IMR-90 (cell line): ENCODE measurements at regions not wholly inside any gene's neighbourhood (a gene's known extent, or its start where the extent isn't known, plus 50 kb on each side); places are given as distances from the start of the nearest gene placed in this dataset.

Source experiments
- ATAC-seq: fragments of 200-7000 bp; cut with Tn5 transposase; 2 replicates; pipeline ENCODE4 v1.9.1; 2020; ENCODE audit warnings: low read depth, mild to moderate bottlenecking, moderate library complexity
- BruUV-seq: library from RNA; stranded (reverse); fragments of 400-500 nt; replicated peaks from 2 replicates; lab custom pipeline; 2021; lab: Mats Ljungman, UMichigan
- CTCF ChIA-PET: fragments of 300-600 bp; formaldehyde crosslinking; extraction: SDS; loops from one replicate; lab custom pipeline; 2021; ENCODE audit warnings: antibody characterized with exemption; lab: Yijun Ruan, JAX
- POLR2A ChIA-PET: fragments of 300-600 bp; sonication (Branson Sonifier 250); formaldehyde crosslinking; loops from one replicate; lab custom pipeline; 2022; ENCODE audit warnings: antibody characterized with exemption; ENCODE audit not compliant: unreplicated experiment; lab: Charles Lee
- DNase-seq: peaks from one replicate; pipeline ENCODE4 v3.0.0; 2013
- H2AFZ ChIP-seq: replicated peaks from 2 replicates; pipeline ENCODE3; 2013; ENCODE audit warnings: low read length, mild to moderate bottlenecking; ENCODE audit not compliant: poor library complexity
- H2AK5ac ChIP-seq: 2 replicates; pipeline ENCODE4 v1.6.1; 2013; ENCODE audit warnings: low read depth, low read length, inconsistent platforms
- H2AK9ac ChIP-seq: replicated peaks from 2 replicates; pipeline ENCODE3; 2013; ENCODE audit warnings: mild to moderate bottlenecking, low read depth, low read length, moderate library complexity; ENCODE audit not compliant: poor library complexity
- H2BK120ac ChIP-seq: 2 replicates; pipeline ENCODE4 v1.6.1; 2013; ENCODE audit warnings: low read depth, low read length, inconsistent platforms
- H2BK15ac ChIP-seq: 3 replicates; pipeline ENCODE4 v1.6.1; 2013; ENCODE audit warnings: low read depth, low read length, inconsistent platforms
- H2BK20ac ChIP-seq: 2 replicates; pipeline ENCODE4 v1.6.1; 2013; ENCODE audit warnings: low read depth, mild to moderate bottlenecking, inconsistent platforms, low read length, moderate library complexity
- H2BK5ac ChIP-seq: 2 replicates; pipeline ENCODE4 v1.6.1; 2013; ENCODE audit warnings: mild to moderate bottlenecking, low read depth, low read length, inconsistent platforms; ENCODE audit not compliant: poor library complexity, severe bottlenecking
- H3K14ac ChIP-seq: replicated peaks from 2 replicates; pipeline ENCODE4 v1.6.1; 2013; ENCODE audit warnings: low read depth, low read length, inconsistent platforms
- H3K18ac ChIP-seq: 2 replicates; pipeline ENCODE4 v1.6.1; 2013; ENCODE audit warnings: low read depth, low read length, control low read depth
- H3K23ac ChIP-seq: 2 replicates; pipeline ENCODE4 v1.6.1; 2013; ENCODE audit warnings: low read depth, low read length, inconsistent platforms
- H3K27ac ChIP-seq: 2 replicates; pipeline ENCODE4 v1.5.1; 2013; ENCODE audit warnings: mild to moderate bottlenecking, control low read depth, low read length; ENCODE audit not compliant: insufficient read depth
- H3K27me3 ChIP-seq: 2 replicates; pipeline ENCODE4 v1.6.1; 2013; ENCODE audit warnings: low read length; ENCODE audit not compliant: control insufficient read depth, insufficient read depth
- H3K36me3 ChIP-seq: 2 replicates; pipeline ENCODE4 v1.6.1; 2013; ENCODE audit warnings: low read length, mixed read lengths; ENCODE audit not compliant: control insufficient read depth, insufficient read depth
- H3K4ac ChIP-seq: 2 replicates; pipeline ENCODE4 v1.6.1; 2013; ENCODE audit warnings: low read depth, low read length, inconsistent platforms
- H3K4me1 ChIP-seq: 2 replicates; pipeline ENCODE4 v1.6.1; 2013; ENCODE audit warnings: low read length, mixed read lengths; ENCODE audit not compliant: control insufficient read depth, insufficient read depth
- H3K4me2 ChIP-seq: 2 replicates; pipeline ENCODE4 v1.6.1; 2013; ENCODE audit warnings: low read depth, mild to moderate bottlenecking, control low read depth, low read length, moderate library complexity
- H3K4me3 ChIP-seq: 2 replicates; pipeline ENCODE4 v1.5.1; 2013; ENCODE audit warnings: low read depth, mild to moderate bottlenecking, control low read depth, low read length, moderate library complexity; ENCODE audit not compliant: insufficient read depth
- H3K56ac ChIP-seq: 2 replicates; pipeline ENCODE4 v1.6.1; 2013; ENCODE audit warnings: low read length, inconsistent platforms; ENCODE audit not compliant: insufficient read depth; ENCODE audit errors: extremely low read depth
- H3K79me1 ChIP-seq, 2 experiments: 2 replicates each; pipeline ENCODE4 v1.6.1; 2013; ENCODE audit warnings: low read length in 2 of 2, inconsistent platforms in 1 of 2, low read depth in 1 of 2
- H3K9ac ChIP-seq: 2 replicates; pipeline ENCODE4 v1.6.1; 2013; ENCODE audit warnings: low read depth, low read length, control low read depth
- H3K9me1 ChIP-seq: 2 replicates; pipeline ENCODE4 v1.6.1; 2013; ENCODE audit warnings: low read length, inconsistent platforms; ENCODE audit not compliant: insufficient read depth
- H3K9me3 ChIP-seq: 2 replicates; pipeline ENCODE4 v1.6.1; 2013; ENCODE audit warnings: low read length; ENCODE audit not compliant: control insufficient read depth, insufficient read depth
- H4K20me1 ChIP-seq: 2 replicates; pipeline ENCODE4 v1.6.1; 2013; ENCODE audit warnings: low read length, inconsistent platforms; ENCODE audit not compliant: insufficient read depth
- H4K5ac ChIP-seq: 2 replicates; pipeline ENCODE4 v1.6.1; 2013; ENCODE audit warnings: mild to moderate bottlenecking, low read depth, low read length, control low read depth
- H4K8ac ChIP-seq, 2 experiments: 2 replicates each; pipeline ENCODE4 v1.6.1; 2013; ENCODE audit warnings: low read depth in 2 of 2, low read length in 2 of 2, control low read depth in 1 of 2, inconsistent platforms in 1 of 2
- H4K91ac ChIP-seq: 2 replicates; pipeline ENCODE4 v1.6.1; 2013; ENCODE audit warnings: low read depth, low read length, inconsistent platforms; ENCODE audit not compliant: insufficient read depth
- CEBPB ChIP-seq: IDR thresholded peaks from 2 replicates; pipeline ENCODE4 v1.6.1; 2012; ENCODE audit warnings: low read depth, low read length, improper control_type of control experiment
- MAFK ChIP-seq: IDR thresholded peaks from 2 replicates; pipeline ENCODE4 v1.6.1; 2012; ENCODE audit warnings: low read depth, low read length, improper control_type of control experiment
- MXI1 ChIP-seq: IDR thresholded peaks from 2 replicates; pipeline ENCODE4 v1.6.1; 2012; ENCODE audit warnings: low read depth, mild to moderate bottlenecking, low read length, moderate library complexity, borderline replicate concordance
- POLR2A ChIP-seq: IDR thresholded peaks from 2 replicates; pipeline ENCODE4 v1.6.1; 2012; ENCODE audit warnings: mild to moderate bottlenecking, low read depth, low read length
- RCOR1 ChIP-seq: IDR thresholded peaks from 2 replicates; pipeline ENCODE4 v1.6.1; 2012; ENCODE audit warnings: mild to moderate bottlenecking, low read length, improper control_type of control experiment; ENCODE audit not compliant: insufficient replicate concordance
- SMC3 ChIP-seq: fragments of 150-350 bp; IDR thresholded peaks from 2 replicates; pipeline ENCODE4 v1.6.1; 2016; ENCODE audit warnings: low read depth, mild to moderate bottlenecking, antibody characterized with exemption, low read length, moderate library complexity
- WGBS, 2 experiments: methylation state at CpG; one replicate each; pipeline versions ENCODE4 v1.1.5 to v1.1.7; 2013; ENCODE audit warnings: missing lambda C conversion rate in 2 of 2; ENCODE audit not compliant: insufficient read length in 1 of 2; ENCODE audit errors: extremely low coverage in 2 of 2; 5-methylcytosine and 5-hydroxymethylcytosine counted together
- dilution Hi-C: fragments of 300-500 bp; cut with HindIII; formaldehyde crosslinking; loops from one replicate; pipeline ENCODE4 v1.14.3; 2018; ENCODE audit warnings: low sequenced_read_pairs; ENCODE audit not compliant: unreplicated experiment
- in situ Hi-C: fragments of 300-500 bp; cut with MboI; formaldehyde crosslinking; loops from 3 replicates; pipeline ENCODE4 v1.14.3; 2019; ENCODE audit warnings: low sequenced_read_pairs, inconsistent platforms, mixed read lengths
- intact Hi-C: fragments of 100-400 bp; cut with micrococcal nuclease; formaldehyde crosslinking; loops from 2 replicates; pipeline ENCODE4 v1.10.0; 2022
- TF ChIP-seq, protein P1 (sequence below): conservative IDR thresholded peaks from 2 replicates; pipeline ENCODE4 v1.5.1; 2012; ENCODE audit warnings: mild to moderate bottlenecking, low read depth, low read length, improper control_type of control experiment
- TF ChIP-seq, protein P2 (sequence below): fragments of 150-350 bp; IDR thresholded peaks from 2 replicates; pipeline ENCODE4 v1.6.1; 2016; ENCODE audit warnings: low read depth, mild to moderate bottlenecking, low read length, moderate library complexity, borderline replicate concordance

DNA sequence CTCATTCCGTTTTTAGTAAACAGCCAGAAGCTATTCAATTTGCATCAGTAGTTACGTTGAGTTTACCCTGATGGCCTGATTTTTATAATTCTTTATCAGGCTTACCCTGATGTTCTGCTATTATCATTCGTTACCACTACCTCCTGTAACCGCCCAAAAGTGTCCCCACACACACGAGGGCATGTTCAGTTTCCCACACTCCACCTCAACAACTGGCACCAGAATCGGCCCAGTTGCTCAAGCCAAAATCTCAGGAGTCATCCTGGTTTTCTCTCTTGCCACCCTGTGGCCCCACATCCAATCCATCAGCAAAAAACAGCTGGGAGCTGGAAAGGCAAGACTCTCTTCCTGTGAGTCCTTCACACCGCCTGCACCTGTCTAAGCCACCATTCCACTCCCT, 102.9 kb upstream of the RAB6C start:
- no peak overlapping the region for H3K27ac ChIP-seq
- H4K5ac ChIP-seq: no peak overlapping the region
- no peak overlapping the region for H2AFZ ChIP-seq
- no peaks in the 10 kb centered on the region for H3K9me1 ChIP-seq
- no peaks in the 10 kb centered on the region for H3K4me1 ChIP-seq
- H3K14ac ChIP-seq: no peak overlapping the region
- H2BK15ac ChIP-seq: no peak overlapping the region
- no peak overlapping the region for H2BK5ac ChIP-seq
- H3K4ac ChIP-seq: no peak overlapping the region
- H3K56ac ChIP-seq: no peak overlapping the region
- no peaks in the 10 kb centered on the region for H4K20me1 ChIP-seq
- no TSS peak for BruUV-seq
- no peaks in the 10 kb centered on the region for H3K9me3 ChIP-seq
- no peak overlapping the region for H2BK20ac ChIP-seq
- H4K91ac ChIP-seq: no peak overlapping the region
- no peak overlapping the region for H2AK5ac ChIP-seq
- H4K8ac ChIP-seq: no peak overlapping the region
- TF ChIP-seq POLR2A (no peak), MAFK (no peak), CEBPB (no peak), SMC3 (no peak), MXI1 (no peak), RCOR1 (no peak)
- TF ChIP-seq, protein P1, sequence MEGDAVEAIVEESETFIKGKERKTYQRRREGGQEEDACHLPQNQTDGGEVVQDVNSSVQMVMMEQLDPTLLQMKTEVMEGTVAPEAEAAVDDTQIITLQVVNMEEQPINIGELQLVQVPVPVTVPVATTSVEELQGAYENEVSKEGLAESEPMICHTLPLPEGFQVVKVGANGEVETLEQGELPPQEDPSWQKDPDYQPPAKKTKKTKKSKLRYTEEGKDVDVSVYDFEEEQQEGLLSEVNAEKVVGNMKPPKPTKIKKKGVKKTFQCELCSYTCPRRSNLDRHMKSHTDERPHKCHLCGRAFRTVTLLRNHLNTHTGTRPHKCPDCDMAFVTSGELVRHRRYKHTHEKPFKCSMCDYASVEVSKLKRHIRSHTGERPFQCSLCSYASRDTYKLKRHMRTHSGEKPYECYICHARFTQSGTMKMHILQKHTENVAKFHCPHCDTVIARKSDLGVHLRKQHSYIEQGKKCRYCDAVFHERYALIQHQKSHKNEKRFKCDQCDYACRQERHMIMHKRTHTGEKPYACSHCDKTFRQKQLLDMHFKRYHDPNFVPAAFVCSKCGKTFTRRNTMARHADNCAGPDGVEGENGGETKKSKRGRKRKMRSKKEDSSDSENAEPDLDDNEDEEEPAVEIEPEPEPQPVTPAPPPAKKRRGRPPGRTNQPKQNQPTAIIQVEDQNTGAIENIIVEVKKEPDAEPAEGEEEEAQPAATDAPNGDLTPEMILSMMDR: no peak
- TF ChIP-seq, protein P2, sequence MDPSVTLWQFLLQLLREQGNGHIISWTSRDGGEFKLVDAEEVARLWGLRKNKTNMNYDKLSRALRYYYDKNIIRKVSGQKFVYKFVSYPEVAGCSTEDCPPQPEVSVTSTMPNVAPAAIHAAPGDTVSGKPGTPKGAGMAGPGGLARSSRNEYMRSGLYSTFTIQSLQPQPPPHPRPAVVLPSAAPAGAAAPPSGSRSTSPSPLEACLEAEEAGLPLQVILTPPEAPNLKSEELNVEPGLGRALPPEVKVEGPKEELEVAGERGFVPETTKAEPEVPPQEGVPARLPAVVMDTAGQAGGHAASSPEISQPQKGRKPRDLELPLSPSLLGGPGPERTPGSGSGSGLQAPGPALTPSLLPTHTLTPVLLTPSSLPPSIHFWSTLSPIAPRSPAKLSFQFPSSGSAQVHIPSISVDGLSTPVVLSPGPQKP: no peak
- H3K23ac ChIP-seq: no peak overlapping the region
- in situ Hi-C loops (no loop called here), intact Hi-C loops (no loop called here), dilution Hi-C loops (no loop called here)
- H3K4me2 ChIP-seq: no peak overlapping the region
- ChIA-PET POLR2A (no interaction called here), CTCF (no interaction called here)
- H3K18ac ChIP-seq: no peak overlapping the region
- H3K9ac ChIP-seq: no peak overlapping the region
- no peaks in the 10 kb centered on the region for H3K79me1 ChIP-seq
- WGBS, 2 experiments: 70% methylated on average over 3 of the region's 7 CpGs; no CpG with 5 or more reads in 1 of the 2 experiments
- no peaks in the 10 kb centered on the region for H3K27me3 ChIP-seq
- no peak overlapping the region for H3K4me3 ChIP-seq
- H2AK9ac ChIP-seq: no peak overlapping the region
- DNase-seq (no peak), ATAC-seq (no peak)
- H3K36me3 ChIP-seq: no peaks in the 10 kb centered on the region
- H2BK120ac ChIP-seq: no peak overlapping the region
